IPS-20b (cell line): ENCODE measurements at regions not wholly inside any gene's neighbourhood (a gene's known extent, or its start where the extent isn't known, plus 50 kb on each side); places are given as distances from the start of the nearest gene placed in this dataset.

Source experiments
- H3K27ac ChIP-seq: one replicate; pipeline ENCODE4 v1.5.1; 2013; ENCODE audit warnings: low read length
- H3K27me3 ChIP-seq: 2 replicates; pipeline ENCODE4 v1.6.1; 2013; ENCODE audit warnings: mild to moderate bottlenecking, low read length, inconsistent platforms; ENCODE audit not compliant: insufficient read depth
- H3K36me3 ChIP-seq: 2 replicates; pipeline ENCODE4 v1.6.1; 2013; ENCODE audit warnings: low read depth, mild to moderate bottlenecking, inconsistent platforms, low read length, moderate library complexity; ENCODE audit not compliant: insufficient read depth
- H3K4me1 ChIP-seq: 2 replicates; pipeline ENCODE4 v1.6.1; 2013; ENCODE audit warnings: mild to moderate bottlenecking, control low read depth, inconsistent platforms, low read length, moderate library complexity; ENCODE audit not compliant: insufficient read depth
- H3K4me3 ChIP-seq: 2 replicates; pipeline ENCODE4 v1.5.1; 2013; ENCODE audit warnings: mild to moderate bottlenecking, low read length, inconsistent platforms
- H3K9ac ChIP-seq: 2 replicates; pipeline ENCODE4 v1.6.1; 2013; ENCODE audit warnings: low read depth, mild to moderate bottlenecking, inconsistent platforms, low read length, moderate library complexity
- H3K9me3 ChIP-seq: 2 replicates; pipeline ENCODE4 v1.6.1; 2013; ENCODE audit warnings: mild to moderate bottlenecking, low read depth, low read length, inconsistent platforms; ENCODE audit not compliant: insufficient read depth

DNA sequence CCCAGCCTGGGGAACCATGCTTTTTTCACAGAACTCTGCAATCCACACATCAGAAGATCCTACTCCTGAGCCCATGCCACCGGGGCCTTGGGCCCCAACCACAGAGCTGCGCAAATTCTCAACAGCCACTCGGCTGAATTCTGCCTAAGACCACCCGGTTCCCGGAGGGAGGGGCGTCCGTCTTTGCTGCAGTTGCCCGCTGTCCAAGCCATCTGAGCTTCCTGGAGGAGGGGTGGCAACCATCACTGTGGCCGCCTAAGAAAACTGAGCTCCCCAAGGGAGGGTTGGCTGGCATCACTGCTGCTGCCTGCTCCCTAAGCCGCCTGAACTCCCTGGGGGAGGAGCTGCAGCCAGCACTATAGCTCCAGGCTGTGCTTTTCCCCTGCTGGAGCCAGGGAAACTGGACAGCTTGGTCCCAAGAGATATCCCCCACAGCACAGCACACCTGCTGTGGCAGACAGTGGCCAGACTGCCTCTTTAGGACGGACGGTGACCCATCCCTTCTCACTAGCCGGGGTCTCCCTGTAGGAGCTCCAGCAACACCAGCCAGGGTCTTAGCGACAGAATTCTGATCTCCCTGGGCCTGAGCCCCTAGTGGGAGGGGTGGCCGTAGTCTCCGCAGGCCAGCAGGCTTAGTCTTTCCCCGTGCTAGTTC lies 1411.6 kb upstream of the CDH2 start:
- Histone ChIP-seq H3K9ac (no peak overlapping the region), H3K27ac (no peak overlapping the region), H3K4me3 (no peak overlapping the region), H3K27me3 (no peaks in the 10 kb centered on the region), H3K36me3 (no peaks in the 10 kb centered on the region), H3K9me3 (no peaks in the 10 kb centered on the region), H3K4me1 (no peaks in the 10 kb centered on the region)

DNA sequence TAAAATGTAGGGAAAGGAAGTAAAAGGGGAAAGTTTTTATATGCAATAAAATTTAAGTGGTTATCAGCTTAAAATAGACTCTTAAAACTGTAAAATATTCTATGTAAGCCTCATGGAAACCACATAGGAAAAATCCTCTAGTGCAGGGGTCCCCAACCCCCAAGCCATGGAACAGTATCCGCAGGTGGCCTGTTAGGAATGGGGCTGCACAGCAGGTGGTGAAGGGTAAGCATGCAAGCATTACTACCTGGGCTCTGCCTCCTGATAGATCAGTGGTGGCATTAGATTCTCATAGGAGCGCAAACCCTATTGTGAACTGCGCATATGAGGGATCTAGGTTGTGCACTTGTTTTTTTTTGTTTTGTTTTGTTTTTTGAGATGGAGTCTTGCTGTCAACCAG lies 1409.3 kb upstream of the CDH2 start:
- H3K9ac ChIP-seq, result no peak overlapping the region
- no peak overlapping the region for H3K4me3 ChIP-seq
- H3K27ac ChIP-seq, result no peak overlapping the region
- H3K27me3 ChIP-seq, result no peaks in the 10 kb centered on the region
- H3K9me3 ChIP-seq, result no peaks in the 10 kb centered on the region
- H3K4me1 ChIP-seq, result no peaks in the 10 kb centered on the region
- no peaks in the 10 kb centered on the region for H3K36me3 ChIP-seq

DNA sequence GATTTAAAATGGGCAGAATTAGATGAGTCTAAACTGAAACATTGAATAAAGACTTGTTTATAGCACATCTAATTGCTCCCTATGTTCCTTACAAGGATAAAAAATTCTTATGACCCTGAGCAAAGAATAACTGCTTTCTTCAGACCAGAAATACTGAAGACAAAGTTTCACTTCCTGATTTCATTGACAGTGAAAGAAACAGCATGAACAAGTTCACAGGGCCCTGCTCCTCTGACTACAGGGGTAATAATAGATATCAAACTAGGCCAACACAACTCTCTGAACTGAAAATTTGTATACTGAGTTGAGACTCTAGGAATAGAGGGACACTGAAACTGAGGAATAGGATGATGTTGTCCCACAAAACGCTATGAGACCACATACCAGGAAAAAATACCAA lies 1383.3 kb upstream of the CDH2 start:
- no peak overlapping the region for H3K4me3 ChIP-seq

DNA sequence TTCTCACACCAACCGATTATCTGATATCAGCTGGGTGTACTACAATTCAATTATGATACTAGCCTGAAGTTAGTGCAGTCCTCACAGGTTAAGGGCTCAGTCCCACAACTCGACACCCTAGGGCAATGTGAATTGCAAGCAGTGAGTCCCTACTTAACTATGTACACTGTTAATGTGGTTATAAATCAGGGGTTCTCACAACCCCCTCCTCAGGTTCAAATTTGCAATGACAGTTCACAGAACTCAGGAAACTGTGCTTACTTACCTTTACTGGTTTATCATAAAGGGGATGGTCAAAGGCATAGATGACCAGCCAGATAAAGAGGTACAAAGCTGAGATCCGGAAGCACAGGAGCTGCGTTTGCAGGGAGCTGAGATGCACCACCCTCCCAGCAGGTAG lies 1379.1 kb upstream of the CDH2 start:
- H3K4me3 ChIP-seq, result no peak overlapping the region
- H3K4me1 ChIP-seq, result no peaks in the 10 kb centered on the region
- no peaks in the 10 kb centered on the region for H3K9me3 ChIP-seq
- no peaks in the 10 kb centered on the region for H3K36me3 ChIP-seq
- no peak overlapping the region for H3K9ac ChIP-seq
- no peak overlapping the region for H3K27ac ChIP-seq
- H3K27me3 ChIP-seq, result no peaks in the 10 kb centered on the region

More for the DNA sequence above, 1383.3 kb upstream of the CDH2 start:
- Histone ChIP-seq H3K9ac (no peak overlapping the region), H3K27ac (no peak overlapping the region), H3K9me3 (no peaks in the 10 kb centered on the region), H3K27me3 (no peaks in the 10 kb centered on the region), H3K36me3 (no peaks in the 10 kb centered on the region), H3K4me1 (no peaks in the 10 kb centered on the region)

DNA sequence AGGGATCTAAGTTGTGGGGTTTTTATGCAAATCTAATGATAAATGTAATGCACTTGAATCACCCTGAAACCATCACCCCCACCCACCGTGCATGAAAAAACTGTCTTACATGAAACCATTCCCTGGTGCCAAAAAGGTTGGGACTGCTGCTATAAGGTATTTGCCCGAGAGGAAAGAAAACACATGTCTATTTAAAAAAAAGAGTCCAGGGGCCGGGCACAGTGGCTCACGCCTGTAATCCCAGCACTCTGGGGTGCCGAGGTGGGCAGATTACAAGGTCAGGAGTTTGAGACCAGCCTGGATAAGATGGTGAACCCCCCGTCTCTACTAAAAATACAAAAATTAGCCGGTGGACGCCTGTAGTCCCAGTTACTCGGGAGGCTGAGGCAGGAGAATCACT lies 1372.8 kb upstream of the CDH2 start:
- no peak overlapping the region for H3K4me3 ChIP-seq
- no peak overlapping the region for H3K9ac ChIP-seq
- H3K4me1 ChIP-seq, result no peaks in the 10 kb centered on the region
- no peaks in the 10 kb centered on the region for H3K9me3 ChIP-seq
- no peak overlapping the region for H3K27ac ChIP-seq
- no peaks in the 10 kb centered on the region for H3K36me3 ChIP-seq
- no peaks in the 10 kb centered on the region for H3K27me3 ChIP-seq

DNA sequence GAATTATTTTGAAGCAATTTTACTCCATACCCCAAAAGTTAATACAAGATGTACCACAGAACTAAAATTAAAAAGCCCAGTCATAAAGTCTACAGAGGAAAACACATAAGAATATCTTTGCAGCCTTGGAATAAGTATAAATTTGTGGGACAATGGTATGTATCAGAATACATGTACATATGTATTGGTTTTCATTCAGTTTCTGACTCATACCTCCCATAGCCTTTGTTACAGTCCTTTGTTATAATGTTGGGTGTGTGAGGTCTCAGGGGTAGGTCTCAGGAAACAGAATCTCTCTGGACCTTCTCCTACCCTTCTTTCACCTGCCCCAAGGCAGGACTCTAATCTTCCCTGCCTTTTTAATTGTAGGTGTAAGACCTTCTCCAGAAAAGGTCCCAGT lies 1370.7 kb upstream of the CDH2 start:
- Histone ChIP-seq H3K4me1 (no peaks in the 10 kb centered on the region), H3K27me3 (no peaks in the 10 kb centered on the region), H3K9me3 (no peaks in the 10 kb centered on the region), H3K4me3 (no peak overlapping the region), H3K27ac (no peak overlapping the region), H3K9ac (no peak overlapping the region), H3K36me3 (no peaks in the 10 kb centered on the region)

DNA sequence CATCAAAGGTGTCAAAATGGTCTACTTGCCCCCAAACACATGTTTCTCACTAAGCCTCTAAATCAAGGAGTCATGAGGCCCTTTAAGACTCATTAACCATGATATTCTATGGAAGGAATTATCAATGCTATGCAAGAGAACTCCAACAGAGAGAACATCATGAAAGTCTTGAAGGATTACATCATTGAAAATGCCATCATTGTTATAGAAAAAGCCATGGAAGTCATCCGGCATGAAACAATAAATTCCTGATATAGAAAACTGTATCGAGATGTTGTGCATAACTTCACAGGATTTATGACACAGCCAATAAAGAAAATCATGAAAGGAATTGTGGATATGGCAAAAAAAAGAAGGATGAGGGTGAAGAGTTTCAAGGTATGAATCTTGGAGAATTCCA lies 1363.6 kb upstream of the CDH2 start:
- Histone ChIP-seq H3K27me3 (no peaks in the 10 kb centered on the region), H3K27ac (no peak overlapping the region), H3K36me3 (no peaks in the 10 kb centered on the region), H3K9ac (no peak overlapping the region), H3K4me3 (no peak overlapping the region), H3K9me3 (no peaks in the 10 kb centered on the region), H3K4me1 (no peaks in the 10 kb centered on the region)

DNA sequence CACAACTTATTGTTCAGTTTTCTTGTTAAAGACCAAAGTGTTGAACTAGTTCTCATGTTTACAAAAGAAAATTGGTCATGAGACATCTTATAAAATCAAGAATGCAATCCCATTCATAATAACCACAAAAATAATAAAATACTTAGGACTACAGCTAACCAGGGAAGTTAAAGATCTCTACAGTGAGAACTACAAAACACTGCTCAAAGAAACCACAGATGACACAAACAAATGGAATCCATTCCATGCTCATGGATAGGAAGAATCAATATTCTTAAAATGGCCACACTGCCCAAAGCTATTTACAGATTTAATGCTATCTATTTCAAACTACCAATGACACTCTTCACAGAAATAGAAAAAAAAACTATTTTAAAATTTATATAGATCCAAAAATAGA lies 1354.8 kb upstream of the CDH2 start:
- Histone ChIP-seq H3K9me3 (no peaks in the 10 kb centered on the region), H3K27me3 (no peaks in the 10 kb centered on the region), H3K36me3 (no peaks in the 10 kb centered on the region), H3K4me3 (no peak overlapping the region), H3K4me1 (no peaks in the 10 kb centered on the region), H3K9ac (no peak overlapping the region), H3K27ac (no peak overlapping the region)

DNA sequence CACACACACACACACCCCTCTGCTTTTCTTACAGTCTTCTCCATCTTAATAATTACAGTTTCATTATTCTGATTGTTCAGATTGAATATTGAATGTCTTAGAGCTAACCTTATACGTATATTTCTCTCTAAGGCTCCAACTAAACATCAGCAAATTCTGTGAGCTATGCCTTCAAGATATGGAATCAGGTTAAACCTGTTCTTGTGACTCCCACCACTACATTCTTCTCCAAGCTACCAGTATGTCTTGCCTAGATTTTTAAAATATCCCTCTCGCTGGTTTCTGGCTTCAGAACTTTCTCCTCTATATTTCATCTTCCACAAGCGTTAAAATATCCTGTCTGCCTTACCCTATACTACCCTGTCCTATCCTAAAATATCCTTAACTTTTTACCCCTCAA lies 1346.4 kb upstream of the CDH2 start:
- Histone ChIP-seq H3K9me3 (no peaks in the 10 kb centered on the region), H3K9ac (no peak overlapping the region), H3K36me3 (no peaks in the 10 kb centered on the region), H3K27me3 (no peaks in the 10 kb centered on the region), H3K27ac (no peak overlapping the region), H3K4me3 (no peak overlapping the region), H3K4me1 (no peaks in the 10 kb centered on the region)

DNA sequence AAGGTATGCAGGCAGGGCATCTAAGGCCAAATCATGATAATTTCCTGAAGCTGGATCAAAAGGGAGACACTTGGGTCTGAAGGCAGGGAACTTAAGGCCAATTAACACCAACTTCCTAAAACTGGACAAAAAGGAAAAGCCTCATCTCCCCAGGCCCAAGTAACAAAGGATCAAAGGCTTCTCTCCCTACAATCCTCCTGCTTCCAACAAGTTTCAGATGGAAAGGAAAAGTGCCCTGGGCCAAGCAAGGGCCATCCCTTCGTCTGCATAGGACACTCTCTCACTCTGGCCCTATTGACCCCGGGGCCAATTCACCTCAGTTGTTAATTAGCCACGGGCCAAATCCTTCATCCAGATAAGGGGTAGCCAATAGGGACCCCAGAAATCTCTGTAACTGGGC lies 1335.8 kb upstream of the CDH2 start:
- H3K27ac ChIP-seq, result no peak overlapping the region
- no peaks in the 10 kb centered on the region for H3K9me3 ChIP-seq
- H3K4me3 ChIP-seq, result no peak overlapping the region
- H3K4me1 ChIP-seq, result no peaks in the 10 kb centered on the region
- H3K27me3 ChIP-seq, result no peaks in the 10 kb centered on the region
- H3K9ac ChIP-seq, result no peak overlapping the region
- H3K36me3 ChIP-seq, result no peaks in the 10 kb centered on the region

DNA sequence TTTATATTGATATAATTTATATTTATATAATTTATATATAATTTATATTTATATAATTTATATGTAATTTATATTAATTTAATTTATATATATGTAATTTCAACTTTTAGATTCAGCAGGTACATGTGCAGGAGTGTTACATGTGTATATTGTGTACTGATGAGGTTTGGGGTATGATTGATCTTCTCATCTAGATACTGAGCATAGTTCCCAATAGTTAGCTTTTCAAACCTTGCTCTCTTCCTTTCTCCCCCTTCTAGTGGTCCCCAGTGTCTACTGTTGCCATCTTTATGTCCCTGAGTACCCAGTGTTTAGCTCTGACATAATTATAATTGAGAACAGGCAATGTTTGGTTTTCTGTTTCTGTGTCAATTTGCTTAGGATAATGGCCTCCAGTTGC lies 1335.3 kb upstream of the CDH2 start:
- Histone ChIP-seq H3K9ac (no peak overlapping the region), H3K4me1 (no peaks in the 10 kb centered on the region), H3K27me3 (no peaks in the 10 kb centered on the region), H3K4me3 (no peak overlapping the region), H3K27ac (no peak overlapping the region), H3K36me3 (no peaks in the 10 kb centered on the region), H3K9me3 (no peaks in the 10 kb centered on the region)

DNA sequence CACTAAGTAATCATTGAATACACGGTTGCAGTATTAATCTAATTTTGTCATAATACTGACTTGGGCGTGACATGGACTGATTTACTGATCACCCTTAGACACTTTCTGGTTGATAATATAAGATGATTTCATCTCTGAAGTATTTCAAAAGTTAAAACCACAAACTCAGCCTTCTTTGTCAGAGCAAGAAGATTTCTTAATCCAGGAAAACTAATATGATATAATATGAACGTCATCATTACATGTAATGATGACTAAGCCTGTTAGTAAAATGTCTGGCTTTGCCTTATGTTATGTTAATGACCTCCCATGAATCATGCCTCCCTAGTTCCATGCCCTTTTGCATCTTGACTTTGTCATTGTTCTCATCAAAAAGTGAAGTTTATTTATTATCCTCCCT lies 1325.0 kb upstream of the CDH2 start:
- Histone ChIP-seq H3K4me1 (no peaks in the 10 kb centered on the region), H3K27ac (no peak overlapping the region), H3K36me3 (no peaks in the 10 kb centered on the region), H3K9me3 (no peaks in the 10 kb centered on the region), H3K27me3 (no peaks in the 10 kb centered on the region), H3K4me3 (no peak overlapping the region), H3K9ac (no peak overlapping the region)
